ENCODE measurements at regions not wholly inside any gene's neighbourhood (a gene's known extent, or its start where the extent isn't known, plus 50 kb on each side); places are given as distances from the start of the nearest gene placed in this dataset.

DNA sequence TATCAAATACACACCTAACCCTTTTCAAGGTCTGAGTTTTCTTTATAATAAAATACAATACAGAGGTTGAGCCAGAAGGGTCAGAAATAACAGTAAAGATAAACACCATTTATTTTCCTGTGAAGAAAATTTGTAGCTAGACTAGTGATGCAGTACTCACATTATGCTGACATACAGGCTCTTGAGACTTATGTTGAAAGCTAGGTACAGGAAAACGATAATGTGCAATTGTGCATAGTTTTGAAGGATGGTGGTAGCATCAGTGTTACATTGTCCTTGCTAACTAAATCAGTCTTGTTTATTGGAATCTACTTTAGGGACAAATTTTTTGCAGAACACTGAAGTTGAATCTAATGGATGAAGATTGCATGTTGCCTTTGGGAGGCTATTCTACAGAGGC is 1877.2 kb downstream of the PCDH7 start:
- TF ChIP-seq EZH2 (IDR thresholded peaks at IDR 0.05; ENCODE audit: low read length, missing control alignments): no peak
- TF ChIP-seq, protein P1, sequence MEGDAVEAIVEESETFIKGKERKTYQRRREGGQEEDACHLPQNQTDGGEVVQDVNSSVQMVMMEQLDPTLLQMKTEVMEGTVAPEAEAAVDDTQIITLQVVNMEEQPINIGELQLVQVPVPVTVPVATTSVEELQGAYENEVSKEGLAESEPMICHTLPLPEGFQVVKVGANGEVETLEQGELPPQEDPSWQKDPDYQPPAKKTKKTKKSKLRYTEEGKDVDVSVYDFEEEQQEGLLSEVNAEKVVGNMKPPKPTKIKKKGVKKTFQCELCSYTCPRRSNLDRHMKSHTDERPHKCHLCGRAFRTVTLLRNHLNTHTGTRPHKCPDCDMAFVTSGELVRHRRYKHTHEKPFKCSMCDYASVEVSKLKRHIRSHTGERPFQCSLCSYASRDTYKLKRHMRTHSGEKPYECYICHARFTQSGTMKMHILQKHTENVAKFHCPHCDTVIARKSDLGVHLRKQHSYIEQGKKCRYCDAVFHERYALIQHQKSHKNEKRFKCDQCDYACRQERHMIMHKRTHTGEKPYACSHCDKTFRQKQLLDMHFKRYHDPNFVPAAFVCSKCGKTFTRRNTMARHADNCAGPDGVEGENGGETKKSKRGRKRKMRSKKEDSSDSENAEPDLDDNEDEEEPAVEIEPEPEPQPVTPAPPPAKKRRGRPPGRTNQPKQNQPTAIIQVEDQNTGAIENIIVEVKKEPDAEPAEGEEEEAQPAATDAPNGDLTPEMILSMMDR (conservative IDR thresholded peaks at IDR 0.05 in 1 of 2, IDR thresholded peaks at IDR 0.05 in 1 of 2; ENCODE audit: low read depth in 1 of 2, low read length in 2 of 2): no peak

Data from fibroblast of lung (primary cell).